ENCODE measurements at regions not wholly inside any gene's neighbourhood (a gene's known extent, or its start where the extent isn't known, plus 50 kb on each side); places are given as distances from the start of the nearest gene placed in this dataset.

DNA sequence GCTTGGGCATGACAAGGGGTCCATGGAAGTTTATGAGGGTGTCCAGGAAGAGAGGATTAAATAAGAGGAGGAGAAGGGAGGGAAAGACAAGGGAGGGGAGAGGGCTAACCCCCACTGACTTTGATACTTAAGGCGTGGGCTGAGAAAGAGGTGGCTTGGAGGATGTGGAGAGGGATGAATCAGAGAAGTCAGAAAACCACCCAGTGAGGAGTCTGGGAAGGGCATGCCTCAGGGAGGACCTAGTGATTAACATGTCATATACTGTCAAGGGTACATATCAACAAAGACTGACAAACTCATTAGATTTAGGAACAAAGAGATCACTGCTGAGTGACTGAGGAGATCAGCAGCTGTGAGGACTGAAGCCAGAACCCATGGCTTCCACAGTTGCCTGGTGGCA, 145.4 kb downstream of the IRX5 start:
- TF ChIP-seq CTCF (IDR thresholded peaks at IDR 0.05; ENCODE audit: low read depth, low read length, poor library complexity, severe bottlenecking): no peak
- TF ChIP-seq EZH2phosphoT487 (IDR thresholded peaks at IDR 0.05; ENCODE audit: borderline replicate concordance, low read length): no peak

Measured in DOHH2 (cell line).